ENCODE measurements at regions not wholly inside any gene's neighbourhood (a gene's known extent, or its start where the extent isn't known, plus 50 kb on each side); places are given as distances from the start of the nearest gene placed in this dataset.
"Not testable (repeated sequence)": the region's sequence is repeated elsewhere in the genome, so short reads cannot be mapped to it uniquely, and the experiment has no call there.

- not testable (repeated sequence) for DNase-seq (ENCODE audit: low spot score)
Measured at GRCh38 chr16:88148078-88148477, 196.8 kb downstream of the BANP start.

DNA sequence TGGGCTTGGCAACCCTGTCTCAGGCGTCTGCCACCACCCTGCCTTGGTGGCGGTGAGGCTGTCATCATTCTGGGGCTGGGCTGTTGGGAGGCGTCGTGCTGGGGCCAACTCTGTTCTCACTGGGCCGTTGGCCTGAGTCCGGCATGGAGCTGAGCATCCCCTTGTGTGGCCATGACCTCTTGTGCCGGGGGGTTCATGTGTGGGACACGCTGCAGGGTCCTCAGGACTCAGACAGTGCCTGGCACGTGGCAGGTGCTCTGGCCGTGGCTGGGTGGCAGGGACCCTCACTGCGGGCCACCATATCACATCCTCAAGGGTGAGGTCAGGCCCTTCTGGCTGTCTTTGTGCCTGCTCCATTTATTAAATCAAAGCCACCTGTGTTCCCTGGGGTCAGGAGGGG is 197.4 kb downstream of the BANP start:
- not testable (repeated sequence) for DNase-seq (ENCODE audit: low spot score)

- DNase-seq (ENCODE audit: low spot score): not testable (repeated sequence)
Measured at GRCh38 chr16:88149158-88149603, 197.9 kb downstream of the BANP start.

- DNase-seq (ENCODE audit: low spot score): not testable (repeated sequence)
Measured at GRCh38 chr16:88149663-88150062, 198.4 kb downstream of the BANP start.

DNA sequence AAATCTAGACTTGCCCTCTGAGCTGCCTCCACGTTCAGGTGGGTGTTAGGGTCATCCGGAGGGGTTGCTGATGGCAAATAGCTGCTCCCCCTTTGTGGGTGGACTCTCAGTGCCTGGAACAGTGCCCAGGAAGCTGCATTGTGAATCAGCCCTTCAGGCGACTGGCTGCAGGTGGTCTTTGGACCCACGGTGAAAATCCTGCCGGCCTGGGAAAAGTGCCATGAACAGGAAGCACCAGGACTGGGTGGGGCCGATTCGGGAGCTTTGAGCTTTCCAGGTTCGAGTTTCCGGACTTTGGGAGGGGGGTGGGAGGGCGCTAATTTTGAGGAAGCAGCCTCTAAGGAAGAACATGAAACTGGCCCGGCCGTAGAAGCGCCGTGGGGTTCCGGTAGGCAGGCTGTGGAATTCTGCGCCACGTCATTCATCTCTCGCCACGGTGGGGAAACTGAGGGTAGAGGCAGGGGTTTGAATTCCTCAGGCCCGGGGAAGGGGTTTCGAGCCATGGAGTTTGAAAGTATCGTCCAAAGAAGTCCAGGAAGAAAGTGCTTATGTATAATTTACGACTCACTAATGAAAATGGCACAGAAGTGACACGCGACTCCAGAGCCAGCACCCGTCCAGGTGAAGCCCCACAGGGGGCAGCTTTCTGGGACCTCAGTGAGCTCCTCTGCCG is 199.4 kb downstream of the BANP start:
- DNase-seq (ENCODE audit: low spot score): not testable (repeated sequence)

DNA sequence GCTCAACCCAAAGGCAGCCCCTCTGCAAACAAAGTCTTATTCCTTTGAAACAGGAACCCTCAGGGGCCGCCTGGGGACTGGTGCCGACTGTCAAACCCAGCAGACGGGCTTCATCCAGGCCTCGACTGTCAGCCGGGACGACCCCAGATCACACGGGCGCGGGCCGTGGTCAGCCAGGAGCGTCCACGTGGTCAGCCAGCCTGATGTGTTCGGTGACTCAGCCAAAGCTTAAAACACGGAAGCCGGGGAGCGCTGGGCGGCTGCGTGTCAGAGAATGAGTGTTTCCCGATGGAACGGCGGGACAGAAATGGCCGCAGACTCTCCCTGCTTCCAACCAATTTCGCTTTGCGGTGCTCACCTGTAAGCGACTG is 199.9 kb downstream of the BANP start:
- DNase-seq (ENCODE audit: low spot score): not testable (repeated sequence)

- DNase-seq (ENCODE audit: low spot score): not testable (repeated sequence)
Measured at GRCh38 chr16:88151859-88152843, 200.9 kb downstream of the BANP start.

GRCh38 chr16:88152879-88153278 is 201.6 kb downstream of the BANP start:
- DNase-seq (ENCODE audit: low spot score): not testable (repeated sequence)

DNA sequence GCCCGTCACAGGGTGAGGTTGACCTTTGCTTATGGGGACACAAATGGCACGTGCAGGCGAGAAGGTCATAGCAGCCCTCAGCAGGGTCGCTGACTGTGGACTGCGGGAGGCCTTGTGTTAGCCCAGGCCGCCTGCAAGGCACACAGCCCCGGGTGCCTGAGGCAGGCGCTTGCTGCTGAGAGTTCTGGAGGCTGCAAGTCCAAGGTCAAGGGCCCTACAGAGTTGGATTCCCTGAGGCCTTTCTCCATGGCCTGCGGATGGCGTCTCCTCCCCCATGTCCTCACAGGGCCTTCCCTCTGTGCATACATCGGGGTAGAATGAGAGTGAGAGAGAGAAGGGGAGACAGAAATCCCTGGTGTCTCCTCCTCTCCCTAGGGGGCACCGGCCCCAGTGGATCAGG is 202.3 kb downstream of the BANP start:
- not testable (repeated sequence) for DNase-seq (ENCODE audit: low spot score)

DNA sequence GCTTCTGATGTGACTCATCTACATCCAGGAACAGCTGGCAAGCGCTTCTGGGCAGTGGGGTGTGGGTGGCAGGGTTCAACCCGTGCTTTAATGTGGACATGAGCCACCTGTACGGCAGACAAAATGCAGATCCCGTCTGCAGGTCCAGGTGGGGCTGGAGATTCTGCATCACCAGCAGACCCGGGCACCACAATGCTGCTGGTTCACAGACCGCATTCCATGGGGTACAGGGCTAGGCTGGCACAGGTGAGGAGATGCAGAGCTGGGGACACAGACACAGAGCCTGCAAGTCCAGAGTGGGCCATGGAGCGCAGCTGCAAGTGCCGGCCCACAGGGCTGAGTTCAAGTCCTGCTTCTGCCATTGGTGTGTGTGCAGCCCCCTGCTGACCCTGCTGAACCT is 203.7 kb downstream of the BANP start:
- not testable (repeated sequence) for DNase-seq (ENCODE audit: low spot score)

GRCh38 chr16:88155681-88156080 is 204.4 kb downstream of the BANP start:
- not testable (repeated sequence) for DNase-seq (ENCODE audit: low spot score)

GRCh38 chr16:88156640-88157283 is 205.5 kb downstream of the BANP start:
- DNase-seq (ENCODE audit: low spot score): not testable (repeated sequence)

DNA sequence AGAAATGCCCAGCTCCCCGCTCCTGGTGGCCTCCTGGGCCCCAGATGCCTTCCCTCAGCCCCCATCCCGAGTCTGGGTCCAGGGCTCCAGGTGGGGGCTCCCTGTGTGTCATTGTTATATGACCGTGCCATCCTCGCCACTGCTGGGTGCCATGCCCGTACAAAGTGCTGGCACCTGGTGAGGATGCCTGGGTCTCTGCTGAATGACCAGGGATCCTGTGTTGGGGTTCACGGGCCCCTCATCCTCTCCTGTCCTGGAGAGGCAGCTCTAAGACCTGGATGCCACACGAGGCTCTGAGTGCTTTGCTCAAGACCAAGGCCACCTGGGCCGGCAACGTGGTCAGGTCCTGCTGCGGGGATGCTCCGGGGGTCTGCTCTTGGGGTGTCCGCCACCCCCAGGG is 206.5 kb downstream of the BANP start:
- DNase-seq (ENCODE audit: low spot score): not testable (repeated sequence)

DNA sequence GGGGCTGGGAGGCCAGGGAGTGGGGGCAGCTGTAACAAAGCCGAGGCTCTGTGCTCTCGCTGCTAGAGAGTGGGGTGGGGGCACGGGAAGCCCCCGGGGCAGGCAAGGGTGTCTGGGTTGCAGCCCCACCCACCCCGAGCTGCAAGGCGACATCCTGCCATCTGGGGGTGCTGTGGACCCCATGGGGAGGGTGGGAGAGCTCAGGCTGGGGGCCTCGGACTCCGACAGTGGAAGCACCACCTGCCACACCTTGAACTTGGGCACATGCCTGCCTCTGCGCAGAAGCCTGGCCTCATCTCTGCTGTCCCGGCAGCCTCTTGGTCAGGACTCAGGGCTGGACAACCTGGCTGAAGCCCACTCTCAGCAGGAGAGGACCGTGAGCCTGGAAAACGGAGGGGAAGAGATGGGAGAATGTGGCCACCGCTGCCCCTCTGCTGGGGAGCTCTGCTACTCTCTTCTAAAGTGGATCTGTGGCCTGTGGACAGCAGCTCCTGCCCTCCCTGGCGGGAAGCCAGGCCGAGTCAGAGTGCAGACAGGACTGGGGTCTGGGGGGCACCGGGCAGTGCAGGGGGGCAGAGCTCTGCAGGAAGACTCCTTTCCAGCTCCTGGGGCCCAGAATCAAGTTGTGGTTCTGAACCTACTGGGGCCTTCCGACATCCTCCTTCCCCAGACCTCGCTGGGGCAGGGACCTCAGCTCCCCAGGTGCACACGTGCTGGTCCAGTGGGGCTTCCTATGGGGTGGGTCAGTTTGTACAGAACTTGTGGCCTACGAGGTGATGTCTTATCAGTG is 207.2 kb downstream of the BANP start:
- DNase-seq (ENCODE audit: low spot score): not testable (repeated sequence)

DNA sequence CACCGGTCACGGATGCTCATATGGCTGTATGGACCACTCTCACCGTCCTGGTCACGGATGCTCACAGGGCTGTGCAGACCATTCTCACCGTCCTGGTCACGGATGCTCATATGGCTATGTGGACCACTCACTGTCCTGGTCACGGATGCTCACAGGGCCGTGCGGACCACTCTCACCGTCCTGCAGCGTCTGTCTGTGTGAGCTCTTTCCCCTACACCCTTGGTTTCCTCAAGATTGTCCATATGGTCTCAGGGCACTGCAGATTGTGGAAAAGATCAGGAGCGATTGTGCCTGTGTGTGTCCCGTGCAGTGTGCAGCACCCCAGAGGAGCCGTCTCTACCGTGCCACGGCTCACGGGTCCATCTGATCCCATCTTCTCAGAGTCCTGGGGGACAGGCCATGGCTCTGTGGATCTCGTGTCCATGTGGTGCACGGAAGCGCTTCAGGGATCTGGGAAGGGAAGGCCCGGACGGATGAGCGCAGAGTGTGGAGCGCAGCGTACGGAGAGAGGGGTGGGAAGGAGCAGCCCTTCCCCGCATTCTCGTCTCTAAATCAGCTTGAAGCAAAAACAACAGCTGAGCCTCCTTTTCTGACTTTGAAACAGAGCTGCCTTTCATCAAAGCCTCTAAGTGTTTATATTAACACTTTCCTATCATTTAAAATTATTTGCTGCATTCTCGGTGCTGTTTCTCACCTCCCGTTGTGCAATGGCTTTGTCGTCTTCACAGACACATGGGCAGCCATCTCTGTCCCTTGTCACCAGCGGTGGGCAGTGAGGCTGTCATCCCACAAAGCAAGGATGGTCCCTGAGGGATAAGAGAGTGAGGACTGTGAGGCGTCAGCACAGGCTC is 208.0 kb downstream of the BANP start:
- not testable (repeated sequence) for DNase-seq (ENCODE audit: low spot score)

GRCh38 chr16:88159897-88160335 is 208.7 kb downstream of the BANP start:
- DNase-seq (ENCODE audit: low spot score): not testable (repeated sequence)

DNA sequence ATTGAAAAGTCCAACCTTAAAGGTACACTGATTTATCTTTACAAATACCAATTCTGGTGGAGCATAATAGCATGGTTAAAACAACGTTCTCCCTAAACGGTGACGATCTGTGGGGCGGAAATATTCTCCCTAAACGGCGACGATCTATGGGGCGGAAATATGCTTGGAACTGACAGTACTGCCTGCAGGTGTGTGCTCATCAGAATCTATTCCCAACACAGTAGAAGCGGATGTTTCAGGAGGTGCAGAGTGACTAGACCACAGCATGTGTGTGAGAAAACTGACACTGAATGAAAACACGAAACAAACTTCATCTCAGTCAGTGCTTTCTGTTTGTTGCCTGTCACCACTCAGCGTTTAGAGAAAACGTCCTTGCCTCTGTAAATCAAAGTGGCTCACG is 210.0 kb downstream of the BANP start:
- DNase-seq (ENCODE audit: low spot score): not testable (repeated sequence)

DNA sequence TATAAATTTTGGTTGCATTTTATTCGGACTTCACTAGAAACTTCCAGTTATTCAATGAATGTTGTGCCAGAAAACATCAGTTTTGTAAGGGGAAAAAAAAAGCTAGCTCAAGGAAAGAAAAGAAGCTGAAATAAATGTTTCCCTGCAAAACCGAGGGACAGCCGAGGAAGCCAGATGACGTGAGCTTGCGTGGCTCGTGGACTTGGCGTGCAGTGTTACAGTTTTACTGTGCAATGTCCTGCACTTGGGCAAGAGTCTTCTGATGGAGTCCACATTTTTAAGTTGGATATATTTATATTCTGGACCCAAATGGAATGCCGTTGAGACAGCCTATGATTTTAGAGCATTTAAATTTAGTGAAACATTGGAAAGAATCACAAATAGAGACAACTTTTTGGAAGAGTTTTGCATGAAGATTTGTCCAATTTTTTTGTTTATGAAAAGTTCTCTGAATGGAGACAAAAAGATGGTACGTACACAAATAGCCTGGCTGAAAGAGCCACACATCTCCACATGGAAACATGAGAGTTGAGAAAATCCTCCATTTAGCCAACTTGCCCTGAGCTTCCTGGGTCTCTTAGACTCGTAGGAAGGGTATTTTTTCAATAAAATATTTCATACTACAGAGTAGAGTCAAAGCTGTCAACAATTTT is 210.5 kb downstream of the BANP start:
- not testable (repeated sequence) for DNase-seq (ENCODE audit: low spot score)

DNA sequence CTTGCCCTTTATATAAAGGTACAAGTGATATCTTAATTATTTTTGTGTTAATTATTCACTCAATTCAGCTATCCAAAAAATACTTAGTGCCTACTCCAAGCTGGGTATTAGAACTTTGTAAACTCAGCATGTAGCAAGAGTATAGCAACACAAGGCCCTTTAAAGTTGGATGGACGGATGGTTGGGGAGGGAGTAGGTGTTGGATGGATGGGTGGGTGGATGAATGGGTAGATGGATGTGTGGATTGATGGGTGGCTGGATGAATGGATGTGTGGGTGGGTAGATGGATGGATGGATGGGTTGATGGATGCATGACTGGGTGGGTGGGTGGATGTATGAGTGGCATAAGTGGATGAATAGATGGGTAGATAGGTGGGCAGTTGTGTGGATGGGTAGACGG is 211.5 kb downstream of the BANP start:
- DNase-seq (ENCODE audit: low spot score): not testable (repeated sequence)
